IMR-90 (cell line): ENCODE measurements at regions not wholly inside any gene's neighbourhood (a gene's known extent, or its start where the extent isn't known, plus 50 kb on each side); places are given as distances from the start of the nearest gene placed in this dataset.
A peak's percentile ranks its signal among the peaks of the same experiment; 100 is the strongest.

Experiments
- CTCF ChIP-seq: conservative IDR thresholded peaks from 2 replicates; pipeline ENCODE4 v1.5.1; 2012; ENCODE audit warnings: mild to moderate bottlenecking, low read depth, low read length, improper control_type of control experiment
- NFE2L2 ChIP-seq: fragments of 150-350 bp; IDR thresholded peaks from 2 replicates; pipeline ENCODE4 v1.6.1; 2016; ENCODE audit warnings: low read depth, mild to moderate bottlenecking, low read length
- POLR2A ChIP-seq: IDR thresholded peaks from 2 replicates; pipeline ENCODE4 v1.6.1; 2012; ENCODE audit warnings: mild to moderate bottlenecking, low read depth, low read length
- RAD21 ChIP-seq: IDR thresholded peaks from 2 replicates; pipeline ENCODE4 v1.6.1; 2012; ENCODE audit warnings: low read length, improper control_type of control experiment

- TF ChIP-seq CTCF (peak; percentile 52), RAD21 (peak; percentile 68), POLR2A (no peak), NFE2L2 (no peak)
Measured at GRCh38 chr18:8982416-8983183, 119.9 kb upstream of the NDUFV2 start.
